GM12865 (cell line): ENCODE measurements at regions not wholly inside any gene's neighbourhood (a gene's known extent, or its start where the extent isn't known, plus 50 kb on each side); places are given as distances from the start of the nearest gene placed in this dataset.

Experiments
- DNase-seq: peaks from one replicate; pipeline ENCODE4 v3.0.0; 2010; ENCODE audit warnings: low read depth
- H3K4me3 ChIP-seq: 2 replicates; pipeline ENCODE4 v1.5.1; 2011; ENCODE audit warnings: mild to moderate bottlenecking, low read depth, low read length, control low read depth
- TF ChIP-seq, protein P1 (sequence below): IDR thresholded peaks from 2 replicates; pipeline ENCODE4 v1.5.1; 2011; ENCODE audit warnings: low read length, control low read depth, low read depth, inconsistent platforms; ENCODE audit not compliant: insufficient read depth; ENCODE audit errors: missing control alignments

DNA sequence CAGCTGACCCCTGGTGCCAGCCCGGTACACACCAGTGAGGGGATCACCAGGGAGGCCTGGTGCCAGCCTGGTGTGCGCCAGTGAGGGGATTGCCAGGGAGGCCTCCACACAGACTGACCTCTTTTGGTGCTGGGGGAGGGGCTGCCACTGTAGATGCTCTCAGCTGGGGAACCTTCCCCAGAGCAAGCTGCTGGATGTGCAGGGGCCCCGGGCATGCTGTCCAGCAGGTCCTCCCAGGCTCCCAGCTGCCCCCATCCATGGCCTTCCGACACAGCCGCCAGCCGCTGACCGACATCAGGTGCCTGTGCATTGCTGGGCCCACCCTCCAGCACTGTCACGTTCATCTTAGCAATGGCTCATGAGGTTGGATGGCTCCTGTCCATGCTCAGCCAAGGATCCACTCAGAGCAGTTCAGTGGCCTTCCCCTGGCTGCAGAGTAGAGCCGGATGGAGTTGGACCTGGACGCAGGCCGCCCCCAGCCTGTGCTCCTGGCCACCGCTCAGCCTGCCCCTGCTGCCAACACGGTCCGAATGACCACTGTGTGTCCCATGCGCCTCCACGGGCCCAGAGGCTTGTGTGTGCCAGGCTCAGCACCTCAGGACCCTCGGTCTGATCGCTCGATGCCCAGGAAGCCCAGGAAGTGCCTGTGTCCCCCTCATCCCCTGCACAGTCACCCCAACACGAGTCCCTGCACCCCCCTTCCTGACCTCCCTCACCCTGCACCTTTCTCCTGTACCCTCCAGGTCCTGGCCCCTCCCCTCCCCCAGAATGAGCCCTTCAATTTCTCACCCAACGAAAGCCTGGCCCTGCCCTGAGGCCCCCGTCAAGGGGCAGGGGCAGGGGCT, 95.7 kb downstream of the YTHDF1 start:
- H3K4me3 ChIP-seq, result no peak overlapping the region
- TF ChIP-seq, protein P1, sequence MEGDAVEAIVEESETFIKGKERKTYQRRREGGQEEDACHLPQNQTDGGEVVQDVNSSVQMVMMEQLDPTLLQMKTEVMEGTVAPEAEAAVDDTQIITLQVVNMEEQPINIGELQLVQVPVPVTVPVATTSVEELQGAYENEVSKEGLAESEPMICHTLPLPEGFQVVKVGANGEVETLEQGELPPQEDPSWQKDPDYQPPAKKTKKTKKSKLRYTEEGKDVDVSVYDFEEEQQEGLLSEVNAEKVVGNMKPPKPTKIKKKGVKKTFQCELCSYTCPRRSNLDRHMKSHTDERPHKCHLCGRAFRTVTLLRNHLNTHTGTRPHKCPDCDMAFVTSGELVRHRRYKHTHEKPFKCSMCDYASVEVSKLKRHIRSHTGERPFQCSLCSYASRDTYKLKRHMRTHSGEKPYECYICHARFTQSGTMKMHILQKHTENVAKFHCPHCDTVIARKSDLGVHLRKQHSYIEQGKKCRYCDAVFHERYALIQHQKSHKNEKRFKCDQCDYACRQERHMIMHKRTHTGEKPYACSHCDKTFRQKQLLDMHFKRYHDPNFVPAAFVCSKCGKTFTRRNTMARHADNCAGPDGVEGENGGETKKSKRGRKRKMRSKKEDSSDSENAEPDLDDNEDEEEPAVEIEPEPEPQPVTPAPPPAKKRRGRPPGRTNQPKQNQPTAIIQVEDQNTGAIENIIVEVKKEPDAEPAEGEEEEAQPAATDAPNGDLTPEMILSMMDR, result no peak
- no peak for DNase-seq

DNA sequence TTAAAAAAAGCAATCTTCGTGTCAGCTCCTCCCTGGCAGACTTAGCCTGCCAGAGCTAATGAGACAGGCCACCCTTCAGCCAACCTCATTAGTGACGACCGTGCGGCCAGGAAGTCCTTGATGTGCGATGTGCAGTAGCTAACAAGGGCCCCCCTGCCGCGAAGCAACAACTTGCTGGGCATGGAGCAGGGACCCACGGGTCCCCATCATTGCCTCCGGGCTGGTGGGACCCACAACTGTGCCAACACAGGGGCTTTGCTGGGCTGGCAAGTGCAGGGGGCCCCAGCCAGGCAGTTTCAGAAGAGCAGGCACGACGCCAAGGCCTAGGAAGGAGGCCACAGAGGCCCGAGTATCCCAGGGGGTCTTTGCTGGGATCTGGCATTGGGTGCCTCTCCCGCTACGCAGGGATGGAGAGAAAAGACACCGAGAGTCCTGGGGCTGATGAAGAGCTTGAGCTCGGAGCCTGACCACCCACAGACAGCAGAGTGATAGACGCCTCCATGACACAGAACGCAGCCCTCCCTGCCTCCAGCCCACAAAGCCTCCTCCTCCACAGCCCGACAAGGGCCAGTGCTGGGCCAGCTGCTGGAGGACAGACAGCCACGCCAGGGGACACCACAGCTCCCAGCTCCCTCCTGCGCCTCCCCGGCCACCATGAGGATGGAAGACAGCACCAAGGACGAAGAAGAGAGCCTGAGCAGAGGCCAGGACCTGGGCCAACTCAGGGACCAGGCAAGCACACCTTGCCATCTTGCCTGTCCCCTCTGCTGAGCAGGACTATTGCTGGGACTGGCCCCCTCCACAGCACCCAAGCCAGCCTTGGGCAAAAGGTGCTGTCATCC, 96.6 kb downstream of the YTHDF1 start:
- no peak for DNase-seq
- no peak overlapping the region for H3K4me3 ChIP-seq
- TF ChIP-seq, protein P1, result no peak

DNA sequence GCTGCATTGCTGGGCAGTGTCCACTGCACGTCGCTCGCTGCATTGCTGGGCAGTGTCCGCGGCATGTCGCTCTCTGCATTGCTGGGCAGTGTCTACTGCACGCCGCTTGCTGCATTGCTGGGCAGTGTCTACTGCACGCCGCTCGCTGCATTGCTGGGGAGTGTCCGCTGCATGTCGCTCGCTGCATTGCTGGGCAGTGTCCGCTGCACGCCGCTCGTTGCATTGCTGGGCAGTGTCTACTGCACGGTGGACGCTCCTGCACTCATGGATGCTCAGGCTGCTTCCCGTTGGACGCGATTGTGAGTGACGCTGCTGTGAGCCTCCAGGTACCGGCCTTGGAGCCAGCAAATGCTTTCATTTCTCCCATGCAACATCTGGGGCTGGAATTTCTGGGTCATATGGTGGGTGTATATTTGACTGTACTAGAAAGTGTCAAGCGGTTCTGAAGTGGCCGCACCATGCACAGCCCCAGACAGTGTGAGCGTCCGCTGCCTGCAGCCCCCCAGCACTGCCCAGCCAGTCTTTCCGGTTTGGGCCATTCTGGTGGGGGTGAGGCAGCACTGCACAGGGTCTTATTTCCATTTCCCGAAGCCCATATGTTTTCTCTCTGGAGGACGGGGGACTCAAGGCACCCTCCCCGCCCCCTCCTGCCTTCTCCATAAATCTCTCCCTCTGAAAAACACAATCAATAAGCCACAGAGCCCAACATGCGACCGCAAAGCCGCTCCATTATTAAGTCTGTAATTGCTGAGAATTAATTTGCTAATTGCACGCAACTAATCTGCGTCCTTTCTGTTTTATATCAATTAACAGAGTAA, 97.4 kb downstream of the YTHDF1 start:
- no peak overlapping the region for H3K4me3 ChIP-seq
- TF ChIP-seq, protein P1, result no peak
- DNase-seq, result no peak

DNA sequence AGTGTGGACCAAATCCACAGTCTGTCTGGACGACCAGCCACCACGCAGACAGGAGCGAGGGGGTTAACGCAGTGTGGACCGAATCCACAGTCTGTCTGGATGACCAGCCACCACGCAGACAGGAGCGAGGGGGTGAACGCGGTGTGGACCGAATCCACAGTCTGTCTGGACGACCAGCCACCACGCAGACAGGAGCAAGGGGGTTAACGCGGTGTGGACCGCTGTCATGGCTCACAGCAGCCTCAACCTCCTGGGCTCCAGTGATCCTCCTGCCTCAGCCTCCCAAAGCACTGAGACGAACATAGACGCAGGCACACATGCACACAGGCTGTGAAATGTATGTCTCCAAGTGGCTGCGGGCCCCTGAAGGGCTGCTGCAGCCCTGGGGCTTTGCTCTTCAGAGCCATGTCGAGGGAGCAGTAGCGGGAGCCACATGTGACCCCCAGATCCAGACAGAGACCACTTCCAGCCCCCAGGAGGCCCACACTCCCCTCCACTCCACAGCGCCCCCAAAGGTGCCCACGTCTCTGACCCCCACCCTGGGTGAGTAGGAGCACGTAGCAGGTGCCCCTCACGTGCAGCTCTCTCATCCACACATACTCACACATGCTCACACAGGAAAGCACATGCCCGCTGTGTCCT, 98.1 kb downstream of the YTHDF1 start:
- no peak for DNase-seq
- TF ChIP-seq, protein P1, result no peak
- H3K4me3 ChIP-seq, result no peak overlapping the region

DNA sequence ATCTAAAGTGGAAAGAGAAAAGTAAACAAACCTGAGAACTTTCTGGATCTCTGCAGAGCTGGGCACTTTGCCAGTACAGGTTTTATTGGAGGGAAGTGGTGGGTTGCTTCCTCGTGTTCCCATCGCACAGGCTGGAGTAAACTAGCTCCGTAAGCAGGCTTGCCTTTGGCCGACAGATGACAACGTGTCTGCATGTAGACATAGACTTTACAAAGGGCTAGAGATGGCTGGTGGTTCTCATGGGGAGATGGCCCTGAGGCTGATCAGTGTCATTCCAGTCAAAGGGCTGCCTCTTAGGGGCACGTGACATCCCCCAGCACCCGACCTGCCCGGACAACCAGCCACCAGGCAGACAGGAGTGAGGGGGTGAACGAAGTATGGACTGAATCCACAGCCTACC, 98.8 kb downstream of the YTHDF1 start:
- no peak overlapping the region for H3K4me3 ChIP-seq
- TF ChIP-seq, protein P1, result no peak
- no peak for DNase-seq

DNA sequence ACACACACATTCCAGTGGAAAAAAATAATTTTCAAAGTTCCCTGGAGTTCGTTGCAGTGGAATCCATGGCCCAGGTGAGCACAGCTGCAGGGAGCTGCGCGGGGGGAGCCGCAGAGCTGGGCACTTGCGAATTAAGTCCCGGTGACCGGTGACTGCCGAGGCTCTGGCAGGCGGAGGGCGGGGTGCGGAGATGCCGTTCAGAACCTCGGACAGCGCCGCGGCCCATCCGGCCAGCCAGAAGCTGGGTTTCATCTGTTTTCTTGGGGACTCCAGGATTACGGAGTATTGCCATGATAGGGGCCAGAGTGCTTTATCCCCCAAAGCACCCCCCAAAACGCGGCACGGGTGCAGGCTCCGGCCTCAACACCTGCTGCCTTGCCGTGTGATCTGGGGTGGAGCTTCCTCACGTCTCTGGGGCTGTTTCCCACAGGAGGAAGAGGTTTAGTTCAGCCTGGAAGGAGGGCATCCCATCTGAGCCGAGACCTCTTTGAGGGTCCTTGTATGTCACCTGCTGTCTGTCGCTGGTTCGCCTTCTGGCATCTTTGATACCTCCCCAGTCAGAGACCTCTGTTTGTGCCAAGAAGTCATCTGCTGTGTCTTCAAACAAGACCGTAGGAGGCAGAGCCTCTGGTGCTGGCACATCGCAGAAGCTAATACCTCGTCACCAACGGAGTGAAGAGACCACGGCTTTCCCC, 99.4 kb downstream of the YTHDF1 start:
- DNase-seq, result no peak
- TF ChIP-seq, protein P1, result no peak
- no peak overlapping the region for H3K4me3 ChIP-seq
